NK-92 treated with Interleukin-12 subunit alpha and Interleukin-12 subunit beta, amount 100 ng/mL, for 24 hours (cell line): ENCODE measurements at regions not wholly inside any gene's neighbourhood (a gene's known extent, or its start where the extent isn't known, plus 50 kb on each side); places are given as distances from the start of the nearest gene placed in this dataset.

Experiments
- DNase-seq: peaks from one replicate; lab custom pipeline; 2025; lab: John Stamatoyannopoulos, UW

DNA sequence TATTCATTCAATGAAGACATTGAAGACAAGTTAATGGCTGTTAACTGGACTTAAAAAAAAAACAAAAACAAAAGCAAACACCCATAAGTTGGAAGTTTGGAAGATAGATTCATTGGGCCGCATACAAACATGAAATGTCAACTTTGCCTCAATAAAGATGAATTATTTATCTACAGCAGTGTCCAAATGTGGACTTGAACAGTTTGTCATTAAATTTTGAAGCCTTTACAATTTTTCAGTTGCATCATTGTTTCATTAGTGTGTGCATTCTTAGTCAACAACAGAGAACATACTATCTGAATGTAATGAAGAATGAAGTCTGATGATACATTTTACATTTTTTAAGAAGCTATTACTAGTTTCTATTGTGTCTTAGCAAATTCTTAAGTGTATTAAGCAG, 152.1 kb downstream of the SLIT2 start:
- DNase-seq = no peak

GRCh38 chr4:20408611-20409010, 156.9 kb downstream of the SLIT2 start:
- DNase-seq = no peak

GRCh38 chr4:20412072-20412471, 160.4 kb downstream of the SLIT2 start:
- no peak for DNase-seq

DNA sequence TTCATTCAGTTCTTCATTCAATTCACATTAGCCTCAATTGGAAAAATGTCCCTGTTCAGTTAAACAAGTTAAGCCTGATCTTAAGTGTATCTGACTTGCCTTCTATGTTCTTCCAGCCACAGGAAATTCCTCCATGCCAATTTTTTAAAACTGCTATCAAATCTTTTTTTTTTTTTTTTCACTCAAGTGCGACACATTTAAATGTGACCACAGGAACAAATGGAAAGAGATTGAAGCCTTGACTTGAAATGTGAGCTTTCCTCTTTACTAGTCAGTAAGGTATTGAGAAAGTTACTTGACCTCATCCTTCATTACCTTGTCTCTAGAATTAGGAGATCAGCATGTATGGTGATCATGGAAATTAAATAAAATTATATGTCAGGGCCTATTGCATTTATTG, 165.1 kb downstream of the SLIT2 start:
- no peak for DNase-seq

DNA sequence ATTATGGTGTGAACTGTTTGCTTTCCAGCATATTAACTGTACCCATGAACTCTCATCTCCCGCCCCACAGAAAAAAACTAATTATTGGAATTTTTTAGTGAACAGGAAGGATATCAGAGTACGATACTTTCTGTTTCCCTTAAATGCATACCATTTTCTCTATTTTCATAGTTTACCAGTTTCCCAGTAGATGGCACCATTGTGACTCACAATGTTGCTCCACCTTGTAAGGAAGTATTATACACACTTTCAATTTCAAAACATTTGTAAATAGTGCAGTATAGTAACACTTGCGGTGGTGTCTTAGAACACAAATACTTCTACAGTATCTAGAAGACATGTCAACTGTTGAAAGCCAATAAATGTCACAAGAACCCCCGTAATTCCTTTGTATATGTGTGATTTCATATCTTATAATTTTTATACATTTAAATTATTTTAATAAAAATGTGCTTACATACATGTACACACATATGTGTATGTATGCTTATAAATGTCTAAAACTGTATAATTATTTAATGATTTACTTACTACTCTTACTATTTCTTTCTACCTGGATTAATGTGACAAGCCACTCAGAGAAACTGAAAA, 167.3 kb downstream of the SLIT2 start:
- DNase-seq = no peak

- no peak for DNase-seq
These were observed 169.4 kb downstream of the SLIT2 start for GRCh38 chr4:20420916-20421602.

- no peak for DNase-seq
These were observed 169.9 kb downstream of the SLIT2 start for GRCh38 chr4:20421603-20421985.

- peak; percentile 2 for DNase-seq
These were observed 170.7 kb downstream of the SLIT2 start for GRCh38 chr4:20422398-20422797.

GRCh38 chr4:20423420-20423819, 171.7 kb downstream of the SLIT2 start:
- no peak for DNase-seq

DNA sequence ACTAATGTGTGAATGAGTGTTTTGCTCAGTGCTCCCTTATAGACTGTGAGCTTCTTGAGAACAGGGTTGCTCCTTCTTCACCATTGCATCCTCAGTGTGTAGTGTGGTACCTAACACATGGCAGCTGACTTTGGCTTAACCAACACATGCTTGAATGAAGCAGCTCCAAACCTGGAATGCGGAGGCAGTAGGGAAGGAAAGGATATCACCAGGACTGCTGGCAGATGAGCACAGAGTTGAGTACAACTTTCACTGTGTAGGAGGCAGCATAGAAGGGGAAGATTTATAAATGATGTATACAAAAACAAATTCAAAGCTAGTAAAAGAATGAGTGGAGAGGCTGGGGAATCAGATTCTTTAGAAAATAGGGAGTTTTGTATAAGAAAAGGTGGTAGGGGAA, 174.3 kb downstream of the SLIT2 start:
- DNase-seq = no peak

GRCh38 chr4:20428436-20429160, 176.9 kb downstream of the SLIT2 start:
- no peak for DNase-seq

- DNase-seq = no peak
These were observed 178.7 kb downstream of the SLIT2 start for GRCh38 chr4:20430259-20430941.

DNA sequence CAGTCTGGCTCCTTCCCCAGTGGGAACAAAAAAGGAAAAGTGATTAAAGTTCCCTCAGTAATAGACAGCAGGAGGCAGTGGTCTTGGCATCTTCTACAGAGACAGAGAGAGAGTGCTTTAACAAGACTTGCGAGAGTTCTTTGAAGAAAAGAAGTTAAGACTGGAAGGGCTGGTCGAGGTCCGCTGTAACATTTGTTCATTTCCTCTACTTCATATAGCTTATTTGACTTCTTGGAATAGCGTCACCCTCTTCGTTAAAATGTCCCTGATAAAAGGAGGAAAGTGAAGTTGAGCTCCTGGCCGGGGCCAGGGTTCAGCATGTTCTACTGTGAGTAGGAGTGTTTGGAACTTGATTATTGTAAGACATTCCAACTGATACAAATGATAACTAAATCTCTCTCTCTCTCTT, 179.8 kb downstream of the SLIT2 start:
- DNase-seq = no peak

DNA sequence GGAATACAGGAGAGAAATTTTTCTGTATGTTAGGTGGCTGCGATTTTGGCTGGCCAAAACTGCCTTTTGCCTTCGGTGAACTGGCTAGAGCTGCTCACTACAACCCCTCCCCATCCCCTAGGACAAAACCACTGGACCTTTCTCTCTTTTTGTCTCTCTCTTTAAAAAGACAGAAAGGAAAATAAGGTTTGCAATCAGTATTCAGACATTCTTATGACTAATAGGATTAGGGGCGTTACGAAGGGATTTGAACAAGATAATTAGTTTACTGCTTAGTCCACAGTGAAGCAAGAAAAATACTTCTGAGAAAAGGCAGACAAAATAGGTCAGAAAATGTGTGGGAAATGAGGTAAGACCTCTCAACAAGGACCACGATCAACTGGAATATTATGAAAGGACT, 180.4 kb downstream of the SLIT2 start:
- DNase-seq = no peak

DNA sequence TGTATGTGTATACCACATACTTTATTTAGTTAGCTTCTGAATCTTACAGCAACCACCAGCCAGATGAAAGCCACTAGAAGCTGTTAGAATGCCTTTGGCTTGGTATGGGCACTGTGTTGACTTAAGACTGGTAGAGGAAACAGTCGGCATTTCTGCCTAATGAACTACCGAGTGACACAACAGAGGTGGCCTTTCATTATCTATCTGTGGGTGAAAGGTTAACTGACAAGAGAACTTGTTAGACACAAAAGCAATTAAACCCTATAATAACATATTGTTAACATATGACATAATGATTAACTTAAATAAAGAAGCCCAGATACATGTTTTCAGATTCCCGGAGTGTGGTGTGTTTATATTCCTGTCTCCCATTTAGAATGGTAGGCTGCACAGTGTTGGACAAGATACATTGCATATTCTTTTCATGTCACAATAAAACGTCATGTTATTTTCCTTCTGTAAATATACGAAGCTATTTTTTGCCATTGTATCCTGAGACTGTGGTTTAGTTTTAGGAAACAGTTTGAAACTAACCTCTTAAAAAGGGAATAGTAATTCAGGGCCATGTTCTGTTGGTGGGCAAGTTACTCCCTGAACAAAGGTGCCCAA, 181.5 kb downstream of the SLIT2 start:
- no peak for DNase-seq

DNA sequence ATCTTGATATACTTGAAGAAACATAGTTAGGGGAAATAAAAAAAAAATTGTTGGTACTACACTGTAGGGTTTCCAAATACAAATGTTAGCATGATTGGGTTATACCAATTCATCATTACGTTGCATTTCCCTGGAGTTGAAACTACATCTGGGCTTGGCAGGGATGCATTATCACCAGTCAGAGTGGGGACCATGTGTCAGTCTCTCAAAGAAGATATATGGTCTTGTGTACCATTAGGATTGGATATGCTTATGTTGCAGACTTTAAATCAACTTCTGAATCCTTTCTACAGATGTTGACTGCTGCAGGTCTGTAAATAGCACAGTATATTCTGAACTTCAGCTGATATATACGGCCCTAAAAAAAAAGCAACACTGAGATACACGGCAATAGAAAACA, 188.5 kb downstream of the SLIT2 start:
- DNase-seq = no peak

DNA sequence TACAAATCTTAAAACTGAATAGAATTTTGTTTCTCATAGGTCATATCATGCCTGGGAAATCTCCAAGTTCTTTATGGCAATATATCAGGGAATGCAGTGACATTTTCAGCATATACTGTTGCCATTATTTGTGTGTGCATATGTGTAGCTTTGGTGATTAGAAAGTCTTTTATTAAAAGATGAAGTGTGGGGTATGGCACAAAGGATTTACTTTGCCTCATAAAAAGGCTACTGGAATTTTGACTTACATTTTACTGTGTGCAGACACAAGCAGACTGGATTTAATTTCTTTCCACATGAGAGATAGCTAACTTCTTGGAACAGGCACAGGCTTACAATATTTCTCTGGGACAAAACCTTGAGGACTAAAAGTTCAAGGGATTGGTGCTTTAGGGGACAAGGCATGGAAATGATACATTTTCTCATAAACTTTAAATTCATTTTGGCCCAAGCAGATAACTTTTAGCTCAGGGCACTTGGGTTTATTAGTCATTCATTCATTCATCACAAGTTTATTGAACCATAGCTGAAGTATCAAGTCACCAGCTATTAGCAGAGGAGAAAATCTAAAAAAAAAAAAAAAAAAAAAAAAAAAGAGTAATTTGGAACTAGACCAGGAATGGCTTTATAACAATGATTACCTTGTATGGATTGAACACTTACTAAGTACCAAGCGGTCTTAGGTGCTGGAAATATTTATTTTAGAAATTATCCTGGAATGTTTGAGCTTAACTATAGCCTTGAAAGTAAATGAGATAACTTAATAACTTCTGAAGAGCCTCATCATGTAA, 191.5 kb downstream of the SLIT2 start:
- no peak for DNase-seq

DNA sequence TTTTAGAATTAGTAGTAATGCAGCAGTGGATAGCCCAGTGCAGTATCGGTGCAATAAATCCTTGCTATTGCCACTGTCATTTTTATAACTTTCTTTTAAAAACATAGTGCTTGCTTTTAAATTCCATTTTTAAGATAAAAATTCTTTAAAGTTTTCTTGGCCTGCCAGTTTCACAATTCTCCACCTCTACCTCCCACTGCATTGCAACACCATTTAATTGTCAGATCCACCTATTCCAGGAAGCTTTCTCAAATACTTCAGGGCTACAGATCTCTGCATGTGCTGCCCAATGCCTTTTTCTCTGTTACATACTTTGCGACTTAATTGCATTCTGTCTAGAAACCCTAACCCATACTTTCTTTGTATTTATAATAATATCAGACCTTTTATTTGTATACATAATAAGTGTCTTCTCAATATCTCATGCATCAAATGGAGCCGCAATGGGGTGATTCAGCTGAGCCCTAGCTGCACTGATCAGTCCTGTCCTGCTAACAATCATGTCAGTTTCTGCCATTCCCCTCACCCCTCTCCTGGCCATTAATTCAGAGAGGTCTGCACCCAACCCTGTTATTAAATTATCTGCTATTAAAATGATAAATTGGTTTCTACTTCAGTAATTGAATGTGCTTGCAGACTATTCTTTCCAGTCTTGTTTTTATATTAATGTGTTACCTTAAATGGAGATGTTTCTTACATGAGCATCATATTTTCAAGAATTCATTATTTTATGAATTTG, 193.1 kb downstream of the SLIT2 start:
- no peak for DNase-seq

DNA sequence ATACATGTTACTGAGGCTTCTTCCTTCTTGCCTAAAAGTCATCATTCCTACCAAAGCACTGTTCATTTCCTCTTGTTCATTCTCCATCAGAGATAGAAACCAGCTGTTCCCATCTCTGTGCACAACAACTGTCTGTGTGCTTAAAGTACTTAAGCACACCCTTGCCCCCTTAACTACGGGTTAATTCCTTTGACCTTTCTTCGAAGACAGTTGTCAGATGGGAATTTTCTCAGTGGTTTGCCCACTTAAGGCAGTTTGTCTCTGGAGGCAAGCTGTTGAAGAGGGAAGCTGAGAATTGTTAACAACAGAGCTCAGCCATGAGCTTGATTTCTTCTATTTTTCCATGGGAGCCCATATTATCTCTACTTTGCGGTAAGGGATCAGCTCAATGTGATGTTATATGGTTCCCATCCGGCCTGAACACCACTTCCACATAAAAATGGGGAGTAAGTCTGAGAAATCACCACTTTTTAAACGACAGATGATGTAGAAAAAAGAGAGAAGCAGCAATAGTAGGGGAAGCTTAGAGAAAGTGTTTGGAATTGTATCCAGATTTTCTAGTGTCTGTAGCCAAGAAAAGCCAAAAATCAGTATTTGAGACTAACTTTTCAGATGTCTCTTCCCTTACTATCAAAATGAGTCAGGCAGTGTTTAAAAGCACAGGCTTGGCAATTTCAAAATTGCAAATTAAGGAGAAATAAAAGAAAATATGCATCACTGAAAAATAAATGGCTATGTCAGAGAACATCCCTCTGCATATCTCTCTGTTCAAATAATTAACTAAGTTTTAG, 194.4 kb downstream of the SLIT2 start:
- no peak for DNase-seq

GRCh38 chr4:20447103-20447502, 195.4 kb downstream of the SLIT2 start:
- DNase-seq = no peak
